ENCODE measurements at regions not wholly inside any gene's neighbourhood (a gene's known extent, or its start where the extent isn't known, plus 50 kb on each side); places are given as distances from the start of the nearest gene placed in this dataset.

DNA sequence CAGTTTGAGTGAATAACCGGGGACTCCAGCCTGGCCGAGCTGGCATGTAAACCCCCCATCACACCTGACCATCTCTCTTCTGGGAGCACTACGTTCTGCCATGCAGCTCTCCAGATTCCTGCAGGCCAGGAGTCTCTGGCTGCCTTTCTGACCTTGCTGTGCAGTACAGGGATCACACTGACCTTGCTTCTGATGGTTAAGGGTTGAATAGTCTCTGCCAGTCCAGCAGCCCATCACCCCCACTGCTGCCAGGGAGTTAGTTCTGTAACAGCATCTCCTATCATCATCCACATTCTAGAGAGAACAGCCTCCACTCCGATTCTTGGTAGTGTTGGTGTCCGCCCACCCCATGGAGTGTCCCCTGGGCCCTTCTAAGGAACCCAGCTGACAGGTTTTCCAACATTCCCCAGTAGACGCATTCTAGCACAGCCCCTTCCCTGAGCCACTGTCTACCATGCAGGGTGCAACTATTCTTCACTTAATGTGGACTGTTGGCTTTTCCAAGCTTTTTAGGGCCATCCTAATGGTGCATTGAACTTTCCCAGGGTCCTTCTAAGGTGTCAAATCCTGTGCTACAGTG, 109.8 kb downstream of the RIPK4 start:
- intact Hi-C loops (cut with DNase I; ENCODE audit: low total_unique reads) = no loop called here
- no peaks in the 10 kb centered on the region for H3K36me3 ChIP-seq
- no peaks in the 10 kb centered on the region for H3K27me3 ChIP-seq
- H3K4me3 ChIP-seq = no peak overlapping the region
- H3K4me1 ChIP-seq = no peaks in the 10 kb centered on the region
- no peak for TF ChIP-seq POLR2A (IDR thresholded peaks at IDR 0.05)
- TF ChIP-seq, protein P1, sequence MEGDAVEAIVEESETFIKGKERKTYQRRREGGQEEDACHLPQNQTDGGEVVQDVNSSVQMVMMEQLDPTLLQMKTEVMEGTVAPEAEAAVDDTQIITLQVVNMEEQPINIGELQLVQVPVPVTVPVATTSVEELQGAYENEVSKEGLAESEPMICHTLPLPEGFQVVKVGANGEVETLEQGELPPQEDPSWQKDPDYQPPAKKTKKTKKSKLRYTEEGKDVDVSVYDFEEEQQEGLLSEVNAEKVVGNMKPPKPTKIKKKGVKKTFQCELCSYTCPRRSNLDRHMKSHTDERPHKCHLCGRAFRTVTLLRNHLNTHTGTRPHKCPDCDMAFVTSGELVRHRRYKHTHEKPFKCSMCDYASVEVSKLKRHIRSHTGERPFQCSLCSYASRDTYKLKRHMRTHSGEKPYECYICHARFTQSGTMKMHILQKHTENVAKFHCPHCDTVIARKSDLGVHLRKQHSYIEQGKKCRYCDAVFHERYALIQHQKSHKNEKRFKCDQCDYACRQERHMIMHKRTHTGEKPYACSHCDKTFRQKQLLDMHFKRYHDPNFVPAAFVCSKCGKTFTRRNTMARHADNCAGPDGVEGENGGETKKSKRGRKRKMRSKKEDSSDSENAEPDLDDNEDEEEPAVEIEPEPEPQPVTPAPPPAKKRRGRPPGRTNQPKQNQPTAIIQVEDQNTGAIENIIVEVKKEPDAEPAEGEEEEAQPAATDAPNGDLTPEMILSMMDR (IDR thresholded peaks at IDR 0.05) = no peak
- no peak overlapping the region for H3K27ac ChIP-seq
- DNase-seq = no peak
- no peaks in the 10 kb centered on the region for H3K9me3 ChIP-seq

DNA sequence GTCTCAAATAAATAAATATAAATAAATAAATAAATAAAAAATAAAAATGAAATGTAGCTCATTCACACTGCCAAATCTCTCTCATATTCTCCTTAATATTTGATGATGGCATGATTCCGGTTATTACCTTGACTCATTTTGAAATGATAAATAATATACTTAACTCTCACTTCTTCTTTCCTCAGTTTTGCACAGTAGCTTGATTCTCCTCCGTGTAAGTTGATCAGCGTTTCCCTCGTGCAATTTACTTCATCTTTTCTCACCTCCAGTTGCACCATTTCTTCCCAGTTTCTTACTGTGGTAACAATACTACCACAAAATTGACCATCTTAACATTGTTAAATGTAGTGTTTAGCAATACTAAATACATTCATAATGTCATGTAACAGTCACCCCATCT, 111.6 kb downstream of the RIPK4 start:
- intact Hi-C loops (cut with DNase I; ENCODE audit: low total_unique reads) = no loop called here
- H3K9me3 ChIP-seq = no peaks in the 10 kb centered on the region
- H3K4me1 ChIP-seq = no peaks in the 10 kb centered on the region
- no peak for DNase-seq
- H3K27me3 ChIP-seq = no peaks in the 10 kb centered on the region
- H3K36me3 ChIP-seq = no peaks in the 10 kb centered on the region
- H3K27ac ChIP-seq = no peak overlapping the region
- TF ChIP-seq, protein P1 (IDR thresholded peaks at IDR 0.05) = no peak
- no peak for TF ChIP-seq POLR2A (IDR thresholded peaks at IDR 0.05)
- no peak overlapping the region for H3K4me3 ChIP-seq

DNA sequence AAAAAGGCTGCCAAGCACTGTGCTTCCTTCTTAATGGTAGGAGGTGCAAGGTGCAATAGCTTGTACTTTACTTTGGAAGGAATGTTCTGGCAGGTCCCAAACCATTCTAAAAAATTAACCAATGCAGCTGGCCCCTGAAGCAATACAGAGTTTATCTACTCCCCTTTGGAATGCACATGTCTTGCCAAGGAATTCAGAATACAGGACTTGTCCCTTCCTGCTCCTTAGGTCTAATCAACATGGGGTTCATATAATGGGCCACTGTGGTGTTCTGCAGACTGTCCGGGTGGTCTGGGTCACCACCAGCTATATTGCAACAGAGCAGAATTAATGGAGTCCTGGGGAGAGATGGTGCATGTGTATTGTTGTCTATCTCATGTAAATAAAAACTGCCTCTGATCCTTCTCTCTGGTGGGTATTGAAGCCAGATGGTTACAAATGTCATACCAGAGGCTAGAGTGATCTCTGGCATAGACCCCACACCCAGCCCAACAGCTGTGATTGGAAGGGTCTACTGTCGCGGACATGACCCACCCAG, 112.8 kb downstream of the RIPK4 start:
- intact Hi-C loops (cut with DNase I; ENCODE audit: low total_unique reads) = no loop called here
- Histone ChIP-seq H3K36me3 (no peaks in the 10 kb centered on the region), H3K4me1 (no peaks in the 10 kb centered on the region), H3K27ac (no peak overlapping the region), H3K27me3 (no peaks in the 10 kb centered on the region), H3K9me3 (no peaks in the 10 kb centered on the region), H3K4me3 (no peak overlapping the region)
- no peak for DNase-seq
- TF ChIP-seq POLR2A (IDR thresholded peaks at IDR 0.05) = no peak
- TF ChIP-seq, protein P1 (IDR thresholded peaks at IDR 0.05) = no peak

DNA sequence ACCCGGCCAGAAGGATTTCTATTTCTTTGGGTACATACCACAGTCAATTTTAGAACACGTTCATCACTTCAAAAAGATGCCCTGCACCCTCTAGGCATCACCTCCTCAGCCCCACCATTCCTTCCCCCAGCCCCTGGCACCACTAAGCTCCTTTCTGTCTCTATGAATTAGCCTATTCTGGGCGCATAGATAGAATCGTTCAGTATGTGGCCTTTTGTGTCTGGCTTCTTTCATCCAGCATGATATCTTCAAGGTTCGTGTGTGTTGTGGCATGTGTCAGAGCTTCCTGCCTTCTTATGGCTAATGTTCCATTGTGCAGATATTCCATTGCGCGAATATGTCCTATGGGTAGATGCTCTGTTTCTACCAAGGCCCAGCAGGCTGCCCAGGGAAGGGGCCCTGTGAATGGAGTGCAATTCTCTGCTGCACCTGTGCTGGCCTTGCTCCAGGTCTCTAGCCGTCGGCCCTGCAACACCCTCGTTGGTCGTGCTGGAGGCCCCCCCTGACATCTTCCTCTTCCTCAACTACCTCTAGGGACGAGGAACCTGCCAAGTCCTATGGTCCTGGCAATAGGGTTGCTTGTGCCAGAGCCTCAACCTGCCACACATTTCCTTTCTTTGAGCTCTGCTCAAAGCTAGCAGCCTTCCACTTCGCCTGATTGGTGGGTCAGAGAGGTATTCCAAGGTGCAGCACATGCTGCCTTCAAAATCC, 113.5 kb downstream of the RIPK4 start:
- Histone ChIP-seq H3K4me3 (no peak overlapping the region), H3K36me3 (no peaks in the 10 kb centered on the region), H3K27ac (no peak overlapping the region), H3K9me3 (no peaks in the 10 kb centered on the region), H3K27me3 (no peaks in the 10 kb centered on the region), H3K4me1 (no peaks in the 10 kb centered on the region)
- intact Hi-C loops (cut with DNase I; ENCODE audit: low total_unique reads) = no loop called here
- DNase-seq = no peak
- TF ChIP-seq, protein P1 (IDR thresholded peaks at IDR 0.05) = no peak
- TF ChIP-seq POLR2A (IDR thresholded peaks at IDR 0.05) = no peak

DNA sequence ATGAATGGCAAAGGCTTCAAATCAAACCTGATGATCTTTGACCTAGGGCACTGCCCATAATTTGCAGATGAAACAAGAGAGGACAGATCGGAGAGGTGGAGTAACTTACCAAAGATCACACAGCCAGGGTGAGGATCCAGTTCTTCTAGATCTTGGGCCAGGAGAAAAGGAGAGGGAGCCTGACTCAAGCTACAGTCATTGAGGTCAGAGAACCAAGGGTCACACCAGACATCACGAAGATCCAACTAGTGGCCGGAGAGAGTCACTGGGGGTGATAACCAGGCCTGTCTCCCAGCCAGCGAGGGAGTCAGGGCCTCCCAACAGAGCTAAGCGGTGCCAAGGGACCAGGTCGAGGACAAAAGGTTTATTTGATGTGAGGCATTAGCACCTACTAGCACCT, 115.0 kb downstream of the RIPK4 start:
- Histone ChIP-seq H3K36me3 (no peaks in the 10 kb centered on the region), H3K9me3 (no peaks in the 10 kb centered on the region), H3K27ac (no peak overlapping the region), H3K4me1 (no peaks in the 10 kb centered on the region), H3K4me3 (no peak overlapping the region), H3K27me3 (no peaks in the 10 kb centered on the region)
- no peak for DNase-seq
- intact Hi-C loops (cut with DNase I; ENCODE audit: low total_unique reads) = no loop called here
- no peak for TF ChIP-seq POLR2A (IDR thresholded peaks at IDR 0.05)
- TF ChIP-seq, protein P1 (IDR thresholded peaks at IDR 0.05) = no peak

Measured in uterus (tissue), 3 donors.